HG03558 (cell line): ENCODE measurements at regions not wholly inside any gene's neighbourhood (a gene's known extent, or its start where the extent isn't known, plus 50 kb on each side); places are given as distances from the start of the nearest gene placed in this dataset.

ENCODE experiments used
- ATAC-seq: cut with Tn5 transposase; IDR thresholded peaks from one replicate; pipeline ENCODE4 v1.9.1; 2021; ENCODE audit warnings: moderate number of reproducible peaks; ENCODE audit not compliant: unreplicated experiment; ENCODE audit errors: extremely low read depth

GRCh38 chr17:72527789-72528188 is 407.0 kb downstream of the SOX9 start:
- no peak for ATAC-seq

DNA sequence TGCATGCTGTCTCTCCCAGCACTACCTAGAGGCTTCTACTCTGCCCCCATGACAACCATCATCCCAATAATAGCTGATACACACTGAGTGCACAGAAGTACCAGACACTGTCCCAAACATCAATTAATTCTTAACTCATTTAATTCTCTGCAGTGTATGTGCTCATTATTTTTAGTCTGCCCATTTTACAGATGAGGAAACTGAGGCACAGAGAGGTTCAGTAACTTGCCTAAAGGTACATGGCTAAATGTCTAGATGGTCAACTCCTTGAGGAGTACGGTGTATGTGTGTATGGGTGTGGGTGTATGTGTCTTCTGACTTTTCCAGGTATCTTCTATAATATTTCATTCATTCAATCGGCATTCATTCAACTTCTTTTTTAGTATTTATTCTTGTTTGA is 407.9 kb downstream of the SOX9 start:
- ATAC-seq: no peak

DNA sequence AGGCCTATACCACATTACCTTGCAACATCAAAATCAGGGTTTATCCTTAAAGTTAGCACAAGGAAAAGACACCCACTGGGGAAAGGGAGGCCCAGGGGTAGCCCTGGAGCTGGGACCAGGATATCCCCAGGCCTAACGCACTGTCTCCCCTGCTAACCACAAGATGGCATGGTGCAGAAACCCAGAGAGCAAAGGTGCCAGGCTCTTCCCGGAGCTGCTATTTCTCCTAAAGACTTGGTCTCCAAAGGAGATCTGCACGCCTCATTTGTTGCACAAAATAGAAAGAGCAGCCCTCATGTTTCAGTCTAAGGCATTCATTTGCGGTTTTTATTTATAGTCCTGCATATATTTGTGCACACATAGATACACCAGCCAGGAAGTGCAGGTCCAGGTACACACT is 408.6 kb downstream of the SOX9 start:
- ATAC-seq: no peak

GRCh38 chr17:72530454-72530853 is 409.6 kb downstream of the SOX9 start:
- no peak for ATAC-seq

DNA sequence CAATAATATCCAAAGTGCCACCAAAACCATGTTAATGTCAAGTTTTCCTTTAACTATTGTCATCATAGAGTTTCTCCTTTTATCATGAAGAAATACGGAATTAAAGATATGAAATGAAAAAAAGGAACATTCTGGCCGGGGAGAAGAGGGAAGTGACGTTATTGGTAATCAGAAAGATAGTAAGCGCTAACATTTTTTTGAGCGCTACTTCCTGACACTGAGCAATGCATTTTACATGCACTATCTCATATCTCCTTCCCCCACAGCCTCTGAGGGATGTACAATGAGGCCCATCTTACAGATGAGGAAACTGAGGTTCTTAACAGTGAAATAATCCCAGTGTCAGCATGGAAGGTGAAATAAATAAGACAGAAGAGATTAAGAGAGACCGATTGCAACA is 410.9 kb downstream of the SOX9 start:
- no peak for ATAC-seq

- no peak for ATAC-seq
Observed at GRCh38 chr17:72534265-72534664, 413.4 kb downstream of the SOX9 start.

DNA sequence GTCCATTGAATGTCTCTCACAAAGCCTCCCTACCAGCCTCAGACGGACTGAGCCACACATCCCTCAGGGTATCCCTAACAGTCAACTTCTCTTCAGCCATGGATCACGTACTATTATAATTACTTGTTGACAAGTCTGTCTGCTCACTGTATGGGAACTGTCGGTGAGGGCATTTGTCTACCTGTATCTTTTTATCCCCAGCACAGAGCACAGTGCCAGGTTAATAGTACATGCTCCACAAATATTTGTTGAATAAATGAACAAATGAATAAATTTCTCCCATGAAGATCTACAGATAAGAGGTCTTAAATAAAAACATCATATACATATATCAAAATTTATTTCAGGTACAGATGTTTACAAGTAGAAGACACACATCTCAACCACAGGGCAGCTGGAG is 414.0 kb downstream of the SOX9 start:
- ATAC-seq: no peak

DNA sequence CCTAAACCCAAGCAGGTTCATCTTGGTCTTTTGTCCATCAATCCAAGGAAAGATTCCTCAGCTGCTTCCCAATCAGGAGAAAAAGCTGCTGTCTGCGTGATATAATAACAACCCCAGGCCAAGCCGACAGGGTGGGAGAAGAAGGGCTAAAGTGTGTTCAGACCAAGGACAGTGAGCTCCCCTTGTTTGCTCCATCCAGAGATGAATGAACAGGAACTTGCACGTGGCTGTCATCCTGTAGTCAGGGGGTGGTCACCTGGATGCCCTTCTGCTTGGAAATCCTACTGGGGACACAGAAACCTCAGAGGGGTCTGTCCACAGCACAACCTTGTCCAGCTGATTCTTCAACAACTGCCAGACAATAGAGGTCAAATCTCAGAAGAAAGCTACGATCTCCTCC is 414.5 kb downstream of the SOX9 start:
- ATAC-seq: no peak

DNA sequence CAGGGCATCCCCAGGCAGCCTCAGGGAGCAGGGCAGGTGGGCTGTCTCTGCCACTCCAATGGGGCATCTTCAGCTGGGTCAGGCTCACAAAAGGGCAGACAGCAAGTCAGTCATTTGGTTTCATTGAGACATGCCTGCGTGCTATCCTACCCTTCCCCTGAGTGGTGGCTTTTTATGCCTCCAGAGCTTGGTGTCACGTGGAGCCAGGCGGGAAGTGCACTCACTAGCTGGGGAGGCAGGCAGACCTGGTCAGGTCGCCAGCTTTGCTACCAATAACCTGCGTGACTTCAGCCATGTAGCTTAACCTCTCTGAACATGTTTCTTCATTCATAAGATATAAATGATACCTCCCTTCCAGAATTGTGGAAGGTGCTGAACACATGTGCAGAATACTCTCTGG is 415.0 kb downstream of the SOX9 start:
- ATAC-seq: no peak

GRCh38 chr17:72536788-72537187 is 416.0 kb downstream of the SOX9 start:
- ATAC-seq: no peak

GRCh38 chr17:72538443-72538842 is 417.6 kb downstream of the SOX9 start:
- ATAC-seq: no peak

DNA sequence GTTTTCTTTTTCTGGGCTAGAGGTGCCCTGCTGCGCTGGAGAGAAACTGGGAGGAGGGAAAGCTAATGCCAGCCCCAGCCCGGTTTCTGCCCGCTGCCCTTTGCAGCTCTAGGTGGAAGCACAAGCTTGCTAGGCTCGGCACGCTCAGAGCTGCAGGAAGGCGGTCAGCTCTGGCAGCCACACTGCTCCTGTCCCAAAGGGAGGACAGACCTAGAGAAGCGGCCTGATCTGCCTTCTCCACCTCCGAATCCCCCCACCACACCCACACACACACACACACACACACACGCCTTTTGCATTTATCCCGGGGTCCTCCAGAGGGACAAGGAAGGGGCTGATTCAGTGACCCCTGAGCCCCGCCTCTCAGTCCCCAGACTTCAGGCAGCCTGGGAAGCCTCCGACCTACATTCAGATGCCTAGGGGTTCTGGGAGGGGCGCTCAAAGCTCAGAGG is 418.1 kb downstream of the SOX9 start:
- no peak for ATAC-seq

- peak; percentile 78 for ATAC-seq
Observed at GRCh38 chr17:72539981-72540897, 419.4 kb downstream of the SOX9 start.

DNA sequence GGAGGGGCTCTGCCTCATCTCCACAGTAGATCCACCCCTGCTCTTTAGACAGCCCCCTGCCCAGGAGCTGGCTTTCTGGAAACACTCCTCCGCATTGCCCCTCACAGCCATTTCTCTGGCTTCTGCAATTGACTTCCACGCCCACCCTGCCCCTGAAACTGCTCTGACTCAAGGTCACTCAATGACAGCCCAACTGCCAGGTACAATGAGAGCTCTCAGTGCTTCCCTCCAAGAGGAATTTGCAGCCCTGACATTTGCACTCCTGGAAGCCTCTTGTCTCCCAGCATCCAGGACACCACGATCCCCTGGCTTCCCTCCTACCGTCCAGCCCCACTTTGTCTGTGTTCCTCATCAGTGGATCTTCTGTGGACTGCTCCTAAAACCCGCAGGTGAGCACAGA is 421.5 kb downstream of the SOX9 start:
- ATAC-seq: no peak

DNA sequence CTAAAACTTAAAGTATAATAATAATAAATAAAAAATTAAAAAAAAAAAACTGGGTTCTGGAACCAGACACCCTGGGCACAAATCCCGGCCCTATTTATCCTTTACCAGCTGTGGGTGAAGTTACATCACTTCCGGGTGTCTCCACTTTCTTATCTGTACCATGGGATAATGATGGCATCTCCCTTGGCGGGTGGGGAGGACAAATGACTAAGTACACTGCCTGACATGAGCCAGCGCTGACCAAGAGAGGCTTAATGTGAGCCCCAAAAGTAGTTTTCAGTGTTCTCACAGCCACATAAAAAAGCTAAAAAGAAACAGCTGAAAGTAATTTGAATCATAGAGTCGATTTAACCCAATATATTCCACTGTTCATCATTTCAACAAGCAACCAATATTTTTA is 424.9 kb downstream of the SOX9 start:
- ATAC-seq: no peak

- ATAC-seq: no peak
Observed at GRCh38 chr17:72553051-72553755, 432.4 kb downstream of the SOX9 start.

DNA sequence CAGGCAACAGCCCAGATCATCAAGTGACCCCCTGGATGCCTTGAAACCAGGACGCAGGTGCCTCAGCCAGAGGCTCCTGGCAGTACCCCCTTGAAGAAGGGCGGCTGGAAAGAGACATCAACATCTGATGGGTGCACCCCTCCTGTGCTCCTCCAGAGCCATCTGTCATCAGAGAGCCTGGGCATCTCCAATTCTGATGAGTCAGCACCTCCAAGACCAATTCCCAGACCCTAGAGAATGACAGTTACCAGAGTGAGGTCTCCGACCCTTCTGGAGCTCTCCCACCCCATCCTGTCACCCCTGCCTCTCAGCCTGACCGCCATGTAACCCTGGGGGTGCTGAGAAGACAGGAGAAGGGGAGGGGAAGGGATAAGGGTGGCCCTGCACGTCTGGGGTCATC is 433.7 kb downstream of the SOX9 start:
- no peak for ATAC-seq

DNA sequence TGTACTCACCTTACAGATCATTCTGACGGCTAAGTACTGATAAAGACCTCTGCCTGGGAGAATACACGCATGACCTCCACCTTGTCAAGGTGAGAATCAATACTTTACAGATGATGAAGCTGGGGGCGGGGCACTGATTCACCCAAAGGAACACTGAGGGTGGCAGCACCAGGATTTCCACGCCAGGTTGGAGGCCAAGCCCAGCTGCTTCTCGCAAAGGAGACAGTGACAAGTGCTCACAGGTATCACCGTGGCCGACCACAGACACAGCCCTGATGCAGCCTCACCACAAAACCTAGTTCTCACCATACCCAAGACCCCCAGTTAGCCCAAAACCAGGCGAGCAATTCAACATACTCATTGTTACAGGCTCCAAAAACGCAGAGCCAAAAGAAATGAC is 434.2 kb downstream of the SOX9 start:
- ATAC-seq: no peak

DNA sequence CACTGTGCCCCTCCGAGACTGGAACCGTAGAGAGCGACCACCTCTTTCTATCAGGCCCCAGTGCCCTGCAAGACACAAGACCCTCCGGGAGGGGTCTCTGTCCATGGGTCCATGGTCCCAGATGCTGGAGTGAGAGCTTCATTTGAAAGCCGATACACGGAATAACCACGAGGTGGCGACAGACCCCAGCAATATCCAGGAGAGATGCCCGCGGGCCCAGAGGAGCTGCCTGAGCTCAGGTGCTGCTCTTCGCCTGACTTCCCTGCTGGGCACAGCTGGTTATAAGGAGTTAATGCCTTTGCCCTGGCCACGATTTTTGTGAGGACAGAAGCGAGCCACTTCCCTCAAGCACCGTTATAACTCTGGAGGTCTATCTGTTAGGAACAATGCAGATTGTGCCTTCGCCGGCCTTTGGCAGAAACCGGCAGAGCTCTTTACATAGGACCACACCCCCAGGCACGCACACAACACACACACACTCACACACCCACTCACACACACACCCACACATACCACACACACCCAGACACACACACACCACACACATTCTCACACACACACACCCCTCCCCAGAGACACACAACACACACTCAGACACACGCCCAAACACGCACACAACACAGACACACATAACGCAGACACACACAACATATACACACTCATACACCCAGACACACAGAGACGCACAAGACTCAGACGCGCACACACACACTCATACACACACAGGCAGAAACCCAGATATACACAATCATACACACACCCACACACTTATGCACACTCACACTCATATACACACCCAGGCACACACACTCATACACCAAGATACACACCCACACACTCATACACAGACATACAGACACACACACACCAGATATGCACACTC is 436.4 kb downstream of the SOX9 start:
- no peak for ATAC-seq

- ATAC-seq: no peak
Observed at GRCh38 chr17:72558971-72559476, 438.2 kb downstream of the SOX9 start.
